GM21447 (cell line): ENCODE measurements at regions not wholly inside any gene's neighbourhood (a gene's known extent, or its start where the extent isn't known, plus 50 kb on each side); places are given as distances from the start of the nearest gene placed in this dataset.

Experiments
- ATAC-seq: cut with Tn5 transposase; IDR thresholded peaks from one replicate; pipeline ENCODE4 v1.9.1; 2021; ENCODE audit not compliant: unreplicated experiment

- ATAC-seq = peak; percentile 66
Measured at GRCh38 chr5:107294211-107294550, 376.6 kb downstream of the EFNA5 start.

GRCh38 chr5:107293541-107294210 lies 377.1 kb downstream of the EFNA5 start:
- no peak for ATAC-seq

GRCh38 chr5:107291866-107292265 lies 378.9 kb downstream of the EFNA5 start:
- no peak for ATAC-seq

GRCh38 chr5:107290780-107291398 lies 379.8 kb downstream of the EFNA5 start:
- ATAC-seq = no peak

GRCh38 chr5:107289030-107289714 lies 381.6 kb downstream of the EFNA5 start:
- ATAC-seq = peak; percentile 88

GRCh38 chr5:107286447-107287098 lies 384.2 kb downstream of the EFNA5 start:
- no peak for ATAC-seq

GRCh38 chr5:107285772-107286171 lies 385.0 kb downstream of the EFNA5 start:
- no peak for ATAC-seq

GRCh38 chr5:107284822-107285525 lies 385.8 kb downstream of the EFNA5 start:
- ATAC-seq = no peak

GRCh38 chr5:107282061-107282460 lies 388.7 kb downstream of the EFNA5 start:
- no peak for ATAC-seq

- no peak for ATAC-seq
Measured at GRCh38 chr5:107278774-107279173, 392.0 kb downstream of the EFNA5 start.

GRCh38 chr5:107277485-107278125 lies 393.1 kb downstream of the EFNA5 start:
- no peak for ATAC-seq

- ATAC-seq = no peak
Measured at GRCh38 chr5:107275333-107275732, 395.4 kb downstream of the EFNA5 start.

- ATAC-seq = no peak
Measured at GRCh38 chr5:107274571-107274970, 396.2 kb downstream of the EFNA5 start.

GRCh38 chr5:107272954-107273353 lies 397.8 kb downstream of the EFNA5 start:
- ATAC-seq = no peak

- no peak for ATAC-seq
Measured at GRCh38 chr5:107272509-107272908, 398.2 kb downstream of the EFNA5 start.

- ATAC-seq = no peak
Measured at GRCh38 chr5:107271682-107272350, 398.9 kb downstream of the EFNA5 start.

- ATAC-seq = no peak
Measured at GRCh38 chr5:107270561-107270960, 400.2 kb downstream of the EFNA5 start.

- no peak for ATAC-seq
Measured at GRCh38 chr5:107269678-107270077, 401.1 kb downstream of the EFNA5 start.

GRCh38 chr5:107269256-107269655 lies 401.5 kb downstream of the EFNA5 start:
- ATAC-seq = no peak

GRCh38 chr5:107268241-107268640 lies 402.5 kb downstream of the EFNA5 start:
- no peak for ATAC-seq
